IMR-90 (cell line): ENCODE measurements at regions not wholly inside any gene's neighbourhood (a gene's known extent, or its start where the extent isn't known, plus 50 kb on each side); places are given as distances from the start of the nearest gene placed in this dataset.

Experiments used
- ATAC-seq: fragments of 200-7000 bp; cut with Tn5 transposase; 2 replicates; pipeline ENCODE4 v1.9.1; 2020; ENCODE audit warnings: low read depth, mild to moderate bottlenecking, moderate library complexity
- BruUV-seq: library from RNA; stranded (reverse); fragments of 400-500 nt; replicated peaks from 2 replicates; lab custom pipeline; 2021; lab: Mats Ljungman, UMichigan
- CTCF ChIA-PET: fragments of 300-600 bp; formaldehyde crosslinking; extraction: SDS; loops from one replicate; lab custom pipeline; 2021; ENCODE audit warnings: antibody characterized with exemption; lab: Yijun Ruan, JAX
- POLR2A ChIA-PET: fragments of 300-600 bp; sonication (Branson Sonifier 250); formaldehyde crosslinking; loops from one replicate; lab custom pipeline; 2022; ENCODE audit warnings: antibody characterized with exemption; ENCODE audit not compliant: unreplicated experiment; lab: Charles Lee
- DNase-seq: peaks from one replicate; pipeline ENCODE4 v3.0.0; 2013
- H2AFZ ChIP-seq: replicated peaks from 2 replicates; pipeline ENCODE3; 2013; ENCODE audit warnings: low read length, mild to moderate bottlenecking; ENCODE audit not compliant: poor library complexity
- H2AK5ac ChIP-seq: 2 replicates; pipeline ENCODE4 v1.6.1; 2013; ENCODE audit warnings: low read depth, low read length, inconsistent platforms
- H2AK9ac ChIP-seq: replicated peaks from 2 replicates; pipeline ENCODE3; 2013; ENCODE audit warnings: mild to moderate bottlenecking, low read depth, low read length, moderate library complexity; ENCODE audit not compliant: poor library complexity
- H2BK120ac ChIP-seq: 2 replicates; pipeline ENCODE4 v1.6.1; 2013; ENCODE audit warnings: low read depth, low read length, inconsistent platforms
- H2BK15ac ChIP-seq: 3 replicates; pipeline ENCODE4 v1.6.1; 2013; ENCODE audit warnings: low read depth, low read length, inconsistent platforms
- H2BK20ac ChIP-seq: 2 replicates; pipeline ENCODE4 v1.6.1; 2013; ENCODE audit warnings: low read depth, mild to moderate bottlenecking, inconsistent platforms, low read length, moderate library complexity
- H2BK5ac ChIP-seq: 2 replicates; pipeline ENCODE4 v1.6.1; 2013; ENCODE audit warnings: mild to moderate bottlenecking, low read depth, low read length, inconsistent platforms; ENCODE audit not compliant: poor library complexity, severe bottlenecking
- H3K14ac ChIP-seq: replicated peaks from 2 replicates; pipeline ENCODE4 v1.6.1; 2013; ENCODE audit warnings: low read depth, low read length, inconsistent platforms
- H3K18ac ChIP-seq: 2 replicates; pipeline ENCODE4 v1.6.1; 2013; ENCODE audit warnings: low read depth, low read length, control low read depth
- H3K23ac ChIP-seq: 2 replicates; pipeline ENCODE4 v1.6.1; 2013; ENCODE audit warnings: low read depth, low read length, inconsistent platforms
- H3K27ac ChIP-seq: 2 replicates; pipeline ENCODE4 v1.5.1; 2013; ENCODE audit warnings: mild to moderate bottlenecking, control low read depth, low read length; ENCODE audit not compliant: insufficient read depth
- H3K27me3 ChIP-seq: 2 replicates; pipeline ENCODE4 v1.6.1; 2013; ENCODE audit warnings: low read length; ENCODE audit not compliant: control insufficient read depth, insufficient read depth
- H3K36me3 ChIP-seq: 2 replicates; pipeline ENCODE4 v1.6.1; 2013; ENCODE audit warnings: low read length, mixed read lengths; ENCODE audit not compliant: control insufficient read depth, insufficient read depth
- H3K4ac ChIP-seq: 2 replicates; pipeline ENCODE4 v1.6.1; 2013; ENCODE audit warnings: low read depth, low read length, inconsistent platforms
- H3K4me1 ChIP-seq: 2 replicates; pipeline ENCODE4 v1.6.1; 2013; ENCODE audit warnings: low read length, mixed read lengths; ENCODE audit not compliant: control insufficient read depth, insufficient read depth
- H3K4me2 ChIP-seq: 2 replicates; pipeline ENCODE4 v1.6.1; 2013; ENCODE audit warnings: low read depth, mild to moderate bottlenecking, control low read depth, low read length, moderate library complexity
- H3K4me3 ChIP-seq: 2 replicates; pipeline ENCODE4 v1.5.1; 2013; ENCODE audit warnings: low read depth, mild to moderate bottlenecking, control low read depth, low read length, moderate library complexity; ENCODE audit not compliant: insufficient read depth
- H3K56ac ChIP-seq: 2 replicates; pipeline ENCODE4 v1.6.1; 2013; ENCODE audit warnings: low read length, inconsistent platforms; ENCODE audit not compliant: insufficient read depth; ENCODE audit errors: extremely low read depth
- H3K79me1 ChIP-seq, 2 experiments: 2 replicates each; pipeline ENCODE4 v1.6.1; 2013; ENCODE audit warnings: low read length in 2 of 2, inconsistent platforms in 1 of 2, low read depth in 1 of 2
- H3K9ac ChIP-seq: 2 replicates; pipeline ENCODE4 v1.6.1; 2013; ENCODE audit warnings: low read depth, low read length, control low read depth
- H3K9me1 ChIP-seq: 2 replicates; pipeline ENCODE4 v1.6.1; 2013; ENCODE audit warnings: low read length, inconsistent platforms; ENCODE audit not compliant: insufficient read depth
- H3K9me3 ChIP-seq: 2 replicates; pipeline ENCODE4 v1.6.1; 2013; ENCODE audit warnings: low read length; ENCODE audit not compliant: control insufficient read depth, insufficient read depth
- H4K20me1 ChIP-seq: 2 replicates; pipeline ENCODE4 v1.6.1; 2013; ENCODE audit warnings: low read length, inconsistent platforms; ENCODE audit not compliant: insufficient read depth
- H4K5ac ChIP-seq: 2 replicates; pipeline ENCODE4 v1.6.1; 2013; ENCODE audit warnings: mild to moderate bottlenecking, low read depth, low read length, control low read depth
- H4K8ac ChIP-seq, 2 experiments: 2 replicates each; pipeline ENCODE4 v1.6.1; 2013; ENCODE audit warnings: low read depth in 2 of 2, low read length in 2 of 2, control low read depth in 1 of 2, inconsistent platforms in 1 of 2
- H4K91ac ChIP-seq: 2 replicates; pipeline ENCODE4 v1.6.1; 2013; ENCODE audit warnings: low read depth, low read length, inconsistent platforms; ENCODE audit not compliant: insufficient read depth
- BHLHE40 ChIP-seq: fragments of 150-350 bp; IDR thresholded peaks from 2 replicates; pipeline ENCODE4 v1.6.1; 2016; ENCODE audit warnings: mild to moderate bottlenecking, low read depth, low read length
- CEBPB ChIP-seq: IDR thresholded peaks from 2 replicates; pipeline ENCODE4 v1.6.1; 2012; ENCODE audit warnings: low read depth, low read length, improper control_type of control experiment
- CHD1 ChIP-seq: IDR thresholded peaks from 2 replicates; pipeline ENCODE4 v1.6.1; 2012; ENCODE audit warnings: low read depth, low read length, improper control_type of control experiment
- FOS ChIP-seq: fragments of 150-350 bp; IDR thresholded peaks from 2 replicates; pipeline ENCODE4 v1.6.1; 2016; ENCODE audit warnings: low read depth, low read length
- MAFK ChIP-seq: IDR thresholded peaks from 2 replicates; pipeline ENCODE4 v1.6.1; 2012; ENCODE audit warnings: low read depth, low read length, improper control_type of control experiment
- MAZ ChIP-seq: IDR thresholded peaks from 2 replicates; pipeline ENCODE4 v1.6.1; 2012; ENCODE audit warnings: low read depth, mild to moderate bottlenecking, low read length, improper control_type of control experiment, moderate library complexity, borderline replicate concordance
- MXI1 ChIP-seq: IDR thresholded peaks from 2 replicates; pipeline ENCODE4 v1.6.1; 2012; ENCODE audit warnings: low read depth, mild to moderate bottlenecking, low read length, moderate library complexity, borderline replicate concordance
- NFE2L2 ChIP-seq: fragments of 150-350 bp; IDR thresholded peaks from 2 replicates; pipeline ENCODE4 v1.6.1; 2016; ENCODE audit warnings: low read depth, mild to moderate bottlenecking, low read length
- POLR2A ChIP-seq: IDR thresholded peaks from 2 replicates; pipeline ENCODE4 v1.6.1; 2012; ENCODE audit warnings: mild to moderate bottlenecking, low read depth, low read length
- RAD21 ChIP-seq: IDR thresholded peaks from 2 replicates; pipeline ENCODE4 v1.6.1; 2012; ENCODE audit warnings: low read length, improper control_type of control experiment
- RCOR1 ChIP-seq: IDR thresholded peaks from 2 replicates; pipeline ENCODE4 v1.6.1; 2012; ENCODE audit warnings: mild to moderate bottlenecking, low read length, improper control_type of control experiment; ENCODE audit not compliant: insufficient replicate concordance
- RFX5 ChIP-seq: IDR thresholded peaks from 2 replicates; pipeline ENCODE4 v1.8.0; 2012; ENCODE audit warnings: low read depth, mild to moderate bottlenecking, low read length, moderate library complexity
- SMC3 ChIP-seq: fragments of 150-350 bp; IDR thresholded peaks from 2 replicates; pipeline ENCODE4 v1.6.1; 2016; ENCODE audit warnings: low read depth, mild to moderate bottlenecking, antibody characterized with exemption, low read length, moderate library complexity
- WGBS, 2 experiments: methylation state at CpG; one replicate each; pipeline versions ENCODE4 v1.1.5 to v1.1.7; 2013; ENCODE audit warnings: missing lambda C conversion rate in 2 of 2; ENCODE audit not compliant: insufficient read length in 1 of 2; ENCODE audit errors: extremely low coverage in 2 of 2; 5-methylcytosine and 5-hydroxymethylcytosine counted together
- dilution Hi-C: fragments of 300-500 bp; cut with HindIII; formaldehyde crosslinking; loops from one replicate; pipeline ENCODE4 v1.14.3; 2018; ENCODE audit warnings: low sequenced_read_pairs; ENCODE audit not compliant: unreplicated experiment
- in situ Hi-C: fragments of 300-500 bp; cut with MboI; formaldehyde crosslinking; loops from 3 replicates; pipeline ENCODE4 v1.14.3; 2019; ENCODE audit warnings: low sequenced_read_pairs, inconsistent platforms, mixed read lengths
- intact Hi-C: fragments of 100-400 bp; cut with micrococcal nuclease; formaldehyde crosslinking; loops from 2 replicates; pipeline ENCODE4 v1.10.0; 2022
- TF ChIP-seq, protein P1 (sequence below): fragments of 150-350 bp; IDR thresholded peaks from 2 replicates; pipeline ENCODE4 v1.6.1; 2016; ENCODE audit warnings: low read depth, mild to moderate bottlenecking, low read length, moderate library complexity, borderline replicate concordance
- TF ChIP-seq, protein P2 (sequence below): fragments of 150-350 bp; IDR thresholded peaks from 2 replicates; pipeline ENCODE4 v1.6.1; 2017; ENCODE audit warnings: mild to moderate bottlenecking, antibody characterized with exemption, low read length, low read depth
- TF ChIP-seq, protein P3 (sequence below): conservative IDR thresholded peaks from 2 replicates; pipeline ENCODE4 v1.5.1; 2012; ENCODE audit warnings: mild to moderate bottlenecking, low read depth, low read length, improper control_type of control experiment

DNA sequence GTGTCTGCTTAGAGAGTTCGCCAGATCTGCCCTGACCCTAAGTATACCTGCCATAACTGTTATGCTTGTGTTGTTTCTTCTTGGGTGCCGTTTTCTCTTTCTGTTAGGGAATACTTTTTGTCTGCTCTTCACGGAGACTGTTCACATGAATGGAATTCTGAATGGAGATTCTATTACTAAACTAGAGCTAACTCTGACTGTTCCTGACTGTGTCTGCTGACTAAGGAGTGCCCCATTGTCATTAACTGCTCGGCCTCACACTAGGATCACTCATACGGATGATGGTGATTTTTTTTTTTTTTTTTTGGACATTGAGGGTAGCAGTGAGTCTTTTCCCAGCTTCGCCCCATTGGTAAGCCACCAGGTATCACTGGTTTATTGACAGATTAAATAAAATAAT is 104.8 kb upstream of the SLC8A1 start:
- ChIA-PET CTCF (no interaction called here), POLR2A (no interaction called here)
- H4K20me1 ChIP-seq, result no peaks in the 10 kb centered on the region
- H2AFZ ChIP-seq, result peak overlapping the region; percentile 28
- ATAC-seq, result peak; percentile 52; the same call in 1 of the 2 replicates
- H3K4me1 ChIP-seq, result peaks cover 8% of the 10 kb centered on the region
- intact Hi-C loops, result no loop called here
- 0 out of 3 replicates have a peak overlapping the region, but pooled peaks have one; percentile 35 for H2BK15ac ChIP-seq
- H3K4ac ChIP-seq, result peak overlapping the region; percentile 37; the same call in 1 of the 2 replicates
- H4K5ac ChIP-seq, result no peak overlapping the region
- peak overlapping the region; percentile 37; the same call in 1 of the 2 replicates for H3K18ac ChIP-seq
- H3K9me3 ChIP-seq, result no peaks in the 10 kb centered on the region
- no peaks in the 10 kb centered on the region for H3K27me3 ChIP-seq
- no peak overlapping the region for H4K91ac ChIP-seq
- H3K9me1 ChIP-seq, result peaks cover 3% of the 10 kb centered on the region; the same call in 1 of the 2 replicates
- dilution Hi-C loops, result no loop called here
- H3K56ac ChIP-seq, result no peak overlapping the region
- peak; percentile 32 for DNase-seq
- H4K8ac ChIP-seq, result no peak overlapping the region
- no peak overlapping the region for H3K4me3 ChIP-seq
- no CpG with 5 or more reads among the region's 6 CpGs for WGBS, 2 experiments
- peak overlapping the region; percentile 64; the same call in 1 of the 2 replicates for H2AK5ac ChIP-seq
- no peak overlapping the region for H2BK20ac ChIP-seq
- no peaks in the 10 kb centered on the region for H3K79me1 ChIP-seq
- H3K23ac ChIP-seq, result no peak overlapping the region
- no peak overlapping the region for H2AK9ac ChIP-seq
- no peak overlapping the region for H3K9ac ChIP-seq
- H3K4me2 ChIP-seq, result peak overlapping the region; percentile 39; the same call in 1 of the 2 replicates
- no peaks in the 10 kb centered on the region for H3K36me3 ChIP-seq
- peak overlapping the region; percentile 25; the same call in 1 of the 2 replicates for H2BK120ac ChIP-seq
- BruUV-seq, result no TSS peak
- in situ Hi-C loops, result no loop called here
- H2BK5ac ChIP-seq, result no peak overlapping the region
- H3K27ac ChIP-seq, result no peak overlapping the region
- TF ChIP-seq FOS (no peak), MXI1 (no peak), RFX5 (no peak), CEBPB (no peak), NFE2L2 (no peak), RAD21 (no peak), MAZ (no peak), MAFK (no peak), POLR2A (no peak), CHD1 (no peak), BHLHE40 (no peak), RCOR1 (no peak), SMC3 (no peak)
- TF ChIP-seq, protein P1, sequence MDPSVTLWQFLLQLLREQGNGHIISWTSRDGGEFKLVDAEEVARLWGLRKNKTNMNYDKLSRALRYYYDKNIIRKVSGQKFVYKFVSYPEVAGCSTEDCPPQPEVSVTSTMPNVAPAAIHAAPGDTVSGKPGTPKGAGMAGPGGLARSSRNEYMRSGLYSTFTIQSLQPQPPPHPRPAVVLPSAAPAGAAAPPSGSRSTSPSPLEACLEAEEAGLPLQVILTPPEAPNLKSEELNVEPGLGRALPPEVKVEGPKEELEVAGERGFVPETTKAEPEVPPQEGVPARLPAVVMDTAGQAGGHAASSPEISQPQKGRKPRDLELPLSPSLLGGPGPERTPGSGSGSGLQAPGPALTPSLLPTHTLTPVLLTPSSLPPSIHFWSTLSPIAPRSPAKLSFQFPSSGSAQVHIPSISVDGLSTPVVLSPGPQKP, result no peak
- TF ChIP-seq, protein P2, sequence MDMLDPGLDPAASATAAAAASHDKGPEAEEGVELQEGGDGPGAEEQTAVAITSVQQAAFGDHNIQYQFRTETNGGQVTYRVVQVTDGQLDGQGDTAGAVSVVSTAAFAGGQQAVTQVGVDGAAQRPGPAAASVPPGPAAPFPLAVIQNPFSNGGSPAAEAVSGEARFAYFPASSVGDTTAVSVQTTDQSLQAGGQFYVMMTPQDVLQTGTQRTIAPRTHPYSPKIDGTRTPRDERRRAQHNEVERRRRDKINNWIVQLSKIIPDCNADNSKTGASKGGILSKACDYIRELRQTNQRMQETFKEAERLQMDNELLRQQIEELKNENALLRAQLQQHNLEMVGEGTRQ, result no peak
- TF ChIP-seq, protein P3, sequence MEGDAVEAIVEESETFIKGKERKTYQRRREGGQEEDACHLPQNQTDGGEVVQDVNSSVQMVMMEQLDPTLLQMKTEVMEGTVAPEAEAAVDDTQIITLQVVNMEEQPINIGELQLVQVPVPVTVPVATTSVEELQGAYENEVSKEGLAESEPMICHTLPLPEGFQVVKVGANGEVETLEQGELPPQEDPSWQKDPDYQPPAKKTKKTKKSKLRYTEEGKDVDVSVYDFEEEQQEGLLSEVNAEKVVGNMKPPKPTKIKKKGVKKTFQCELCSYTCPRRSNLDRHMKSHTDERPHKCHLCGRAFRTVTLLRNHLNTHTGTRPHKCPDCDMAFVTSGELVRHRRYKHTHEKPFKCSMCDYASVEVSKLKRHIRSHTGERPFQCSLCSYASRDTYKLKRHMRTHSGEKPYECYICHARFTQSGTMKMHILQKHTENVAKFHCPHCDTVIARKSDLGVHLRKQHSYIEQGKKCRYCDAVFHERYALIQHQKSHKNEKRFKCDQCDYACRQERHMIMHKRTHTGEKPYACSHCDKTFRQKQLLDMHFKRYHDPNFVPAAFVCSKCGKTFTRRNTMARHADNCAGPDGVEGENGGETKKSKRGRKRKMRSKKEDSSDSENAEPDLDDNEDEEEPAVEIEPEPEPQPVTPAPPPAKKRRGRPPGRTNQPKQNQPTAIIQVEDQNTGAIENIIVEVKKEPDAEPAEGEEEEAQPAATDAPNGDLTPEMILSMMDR, result no peak
- H3K14ac ChIP-seq, result 0 out of 2 replicates have a peak overlapping the region, but pooled peaks have one; percentile 40
